ENCODE measurements at regions not wholly inside any gene's neighbourhood (a gene's known extent, or its start where the extent isn't known, plus 50 kb on each side); places are given as distances from the start of the nearest gene placed in this dataset.

DNA sequence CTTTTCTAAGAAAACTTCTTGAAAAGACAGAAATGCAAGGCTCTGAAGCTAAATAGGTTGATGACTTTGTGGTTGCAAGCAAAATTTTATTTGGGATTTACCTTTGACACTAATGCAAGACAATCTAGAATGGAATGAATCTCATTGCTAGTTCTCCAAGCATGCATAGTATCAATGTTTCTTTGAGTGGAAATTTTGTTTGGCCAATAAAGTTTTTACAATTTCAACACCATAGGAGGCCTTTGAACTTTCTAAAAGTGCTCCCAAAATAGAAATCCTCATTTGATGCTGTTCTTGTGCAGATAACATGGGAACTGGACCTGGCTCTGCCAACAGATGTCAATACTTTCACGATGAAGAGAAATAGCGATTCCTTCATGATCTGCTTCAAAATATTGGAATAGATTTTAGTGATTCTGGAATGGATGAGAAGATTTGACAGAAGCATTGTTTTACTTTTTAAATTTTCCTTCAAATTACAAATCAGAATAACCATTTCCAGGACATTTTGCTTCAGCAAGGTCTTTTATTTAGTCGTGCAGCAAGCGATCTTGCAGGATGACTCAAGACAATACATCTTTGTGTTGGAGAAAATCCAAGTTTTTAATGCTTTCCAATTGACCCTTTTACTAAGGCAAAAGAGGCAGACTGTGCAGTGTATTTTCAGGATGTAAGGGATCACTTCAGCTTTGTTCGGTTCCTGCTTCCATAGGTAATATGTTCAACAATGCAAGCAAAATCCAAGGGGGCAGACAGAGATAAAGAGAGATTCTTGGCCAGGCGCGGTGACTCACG, 51.7 kb upstream of the OTUD4 start:
- DNase-seq, result no peak

DNA sequence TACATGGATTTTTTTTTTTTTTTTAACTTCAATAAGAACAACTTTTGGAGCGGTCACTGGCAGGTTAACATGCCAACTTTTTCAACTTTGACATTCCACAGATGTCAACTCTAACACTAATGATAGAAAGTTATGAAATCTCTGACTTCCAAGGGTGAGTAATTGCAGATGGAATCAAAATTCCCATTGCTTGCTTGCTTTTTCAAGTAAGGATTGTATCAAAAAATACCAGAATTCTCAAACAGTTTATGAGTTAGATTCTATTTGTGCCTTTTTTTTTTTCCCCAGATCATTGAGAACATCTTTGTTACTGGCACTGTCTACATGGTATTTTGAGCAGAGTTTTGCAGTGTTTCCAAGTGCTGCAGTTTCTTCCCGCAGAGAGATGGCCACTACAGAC, 50.3 kb upstream of the OTUD4 start:
- DNase-seq, result no peak

All from DMS 273 treated with DMSO at 0.1 percent for 48 hours (cell line).